ENCODE measurements at regions not wholly inside any gene's neighbourhood (a gene's known extent, or its start where the extent isn't known, plus 50 kb on each side); places are given as distances from the start of the nearest gene placed in this dataset.

GRCh38 chr21:38039369-38039768, 123.1 kb upstream of the KCNJ6 start:
- ATAC-seq (ENCODE audit: low FRiP score) (no peak), DNase-seq (ENCODE audit: low spot score) (no peak)
- no peak for TF ChIP-seq CTCF (IDR thresholded peaks at IDR 0.05)

- DNase-seq (ENCODE audit: low spot score) (no peak), ATAC-seq (ENCODE audit: low FRiP score) (no peak)
- no peak for TF ChIP-seq CTCF (IDR thresholded peaks at IDR 0.05)
Observed at GRCh38 chr21:38039841-38040240, 123.6 kb upstream of the KCNJ6 start.

- ATAC-seq (ENCODE audit: low FRiP score) = no peak
- TF ChIP-seq CTCF (IDR thresholded peaks at IDR 0.05) = no peak
- no peak for DNase-seq (ENCODE audit: low spot score)
Observed at GRCh38 chr21:38041493-38041892, 125.2 kb upstream of the KCNJ6 start.

- DNase-seq (ENCODE audit: low spot score) (no peak), ATAC-seq (ENCODE audit: low FRiP score) (no peak)
- TF ChIP-seq CTCF (IDR thresholded peaks at IDR 0.05) = no peak
Observed at GRCh38 chr21:38042246-38042645, 126.0 kb upstream of the KCNJ6 start.

- TF ChIP-seq CTCF (IDR thresholded peaks at IDR 0.05) = no peak
- ATAC-seq (ENCODE audit: low FRiP score) (no peak), DNase-seq (ENCODE audit: low spot score) (no peak)
Observed at GRCh38 chr21:38048167-38048566, 131.9 kb upstream of the KCNJ6 start.

GRCh38 chr21:38054334-38054733, 138.1 kb upstream of the KCNJ6 start:
- DNase-seq (ENCODE audit: low spot score) (no peak), ATAC-seq (ENCODE audit: low FRiP score) (no peak)
- no peak for TF ChIP-seq CTCF (IDR thresholded peaks at IDR 0.05)

GRCh38 chr21:38056481-38056880, 140.2 kb upstream of the KCNJ6 start:
- TF ChIP-seq CTCF (IDR thresholded peaks at IDR 0.05) = no peak
- no peak for DNase-seq (ENCODE audit: low spot score)
- no peak for ATAC-seq (ENCODE audit: low FRiP score)
